Suprapubic skin (tissue), 4 donors: ENCODE measurements at regions not wholly inside any gene's neighbourhood (a gene's known extent, or its start where the extent isn't known, plus 50 kb on each side); places are given as distances from the start of the nearest gene placed in this dataset.

Experiments
- DNase-seq, 2 donors: peaks; one replicate each; pipeline ENCODE4 v3.0.0-alpha.2; 2019; ENCODE audit warnings: low spot score in 2 of 2
- H3K27ac ChIP-seq: fragments of 200-600 bp; sonication (generic); one replicate; pipeline ENCODE4 v1.5.1; 2019
- H3K27me3 ChIP-seq: fragments of 200-600 bp; sonication (generic); one replicate; pipeline ENCODE4 v1.5.1; 2019
- H3K36me3 ChIP-seq: fragments of 200-600 bp; sonication (generic); one replicate; pipeline ENCODE4 v1.5.1; 2019
- H3K4me1 ChIP-seq: fragments of 200-600 bp; sonication (generic); one replicate; pipeline ENCODE4 v1.5.1; 2019
- H3K4me3 ChIP-seq: fragments of 200-600 bp; sonication (generic); one replicate; pipeline ENCODE4 v1.5.1; 2019; ENCODE audit warnings: mild to moderate bottlenecking
- H3K9me3 ChIP-seq: fragments of 200-600 bp; sonication (generic); one replicate; pipeline ENCODE4 v1.5.1; 2019
- EP300 ChIP-seq: sonication (generic); formaldehyde crosslinking; IDR thresholded peaks from one replicate; pipeline ENCODE4 v1.6.1; 2017; ENCODE audit warnings: antibody characterized with exemption
- POLR2A ChIP-seq, 2 donors: fragments of 450-650 bp; IDR thresholded peaks; one replicate each; pipeline ENCODE4 v1.6.1; 2017; ENCODE audit warnings: antibody characterized with exemption in 2 of 2, mild to moderate bottlenecking in 2 of 2, moderate library complexity in 2 of 2
- POLR2AphosphoS5 ChIP-seq, 3 donors: sonication (generic); formaldehyde crosslinking; IDR thresholded peaks; one replicate each; pipeline ENCODE4 v1.6.1; 2017; ENCODE audit warnings: antibody characterized with exemption in 3 of 3
- WGBS: methylation state at CpG from one replicate; pipeline ENCODE4 v1.1.5; 2018; 5-methylcytosine and 5-hydroxymethylcytosine counted together
- TF ChIP-seq, protein P1 (sequence below), 2 donors: fragments of 200-600 bp in 1 of 2; fragments of 450-650 bp in 1 of 2; sonication (generic) in 1 of 2; IDR thresholded peaks; one replicate each; pipeline ENCODE4 v1.5.1; 2016 to 2019; ENCODE audit warnings: antibody characterized with exemption in 2 of 2, mild to moderate bottlenecking in 1 of 2, moderate library complexity in 1 of 2

DNA sequence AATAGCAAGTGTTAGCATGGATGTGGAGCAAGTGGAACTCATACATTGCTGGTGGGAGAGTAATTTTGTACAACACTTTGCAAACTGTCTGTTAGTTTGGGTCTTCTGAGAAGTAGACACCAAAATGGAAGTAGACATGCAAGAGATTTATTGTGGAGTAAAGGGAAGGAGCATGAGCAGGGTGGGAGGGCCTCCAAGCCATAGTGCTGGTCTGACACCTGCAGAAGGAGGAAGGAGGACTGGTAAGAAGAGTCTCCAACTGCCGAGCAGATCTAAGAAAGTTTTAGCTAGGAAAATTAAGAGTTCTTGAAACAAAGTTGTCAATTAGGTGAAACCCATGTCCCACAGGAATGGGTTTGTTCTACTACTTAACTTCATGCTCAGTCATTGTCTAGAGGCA is 64.0 kb upstream of the DDIT4L start:
- TF ChIP-seq, protein P1, sequence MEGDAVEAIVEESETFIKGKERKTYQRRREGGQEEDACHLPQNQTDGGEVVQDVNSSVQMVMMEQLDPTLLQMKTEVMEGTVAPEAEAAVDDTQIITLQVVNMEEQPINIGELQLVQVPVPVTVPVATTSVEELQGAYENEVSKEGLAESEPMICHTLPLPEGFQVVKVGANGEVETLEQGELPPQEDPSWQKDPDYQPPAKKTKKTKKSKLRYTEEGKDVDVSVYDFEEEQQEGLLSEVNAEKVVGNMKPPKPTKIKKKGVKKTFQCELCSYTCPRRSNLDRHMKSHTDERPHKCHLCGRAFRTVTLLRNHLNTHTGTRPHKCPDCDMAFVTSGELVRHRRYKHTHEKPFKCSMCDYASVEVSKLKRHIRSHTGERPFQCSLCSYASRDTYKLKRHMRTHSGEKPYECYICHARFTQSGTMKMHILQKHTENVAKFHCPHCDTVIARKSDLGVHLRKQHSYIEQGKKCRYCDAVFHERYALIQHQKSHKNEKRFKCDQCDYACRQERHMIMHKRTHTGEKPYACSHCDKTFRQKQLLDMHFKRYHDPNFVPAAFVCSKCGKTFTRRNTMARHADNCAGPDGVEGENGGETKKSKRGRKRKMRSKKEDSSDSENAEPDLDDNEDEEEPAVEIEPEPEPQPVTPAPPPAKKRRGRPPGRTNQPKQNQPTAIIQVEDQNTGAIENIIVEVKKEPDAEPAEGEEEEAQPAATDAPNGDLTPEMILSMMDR (IDR thresholded peaks at IDR 0.05): no peak
- TF ChIP-seq POLR2AphosphoS5 (IDR thresholded peaks at IDR 0.05) (no peak), EP300 (no peak)
- Histone ChIP-seq H3K4me3 (no peak overlapping the region), H3K27ac (no peak overlapping the region), H3K9me3 (no peaks in the 10 kb centered on the region), H3K36me3 (no peaks in the 10 kb centered on the region), H3K27me3 (no peaks in the 10 kb centered on the region), H3K4me1 (no peaks in the 10 kb centered on the region)
- WGBS: 83% methylated on average over 1 of the region's 1 CpG
- no peak for DNase-seq

DNA sequence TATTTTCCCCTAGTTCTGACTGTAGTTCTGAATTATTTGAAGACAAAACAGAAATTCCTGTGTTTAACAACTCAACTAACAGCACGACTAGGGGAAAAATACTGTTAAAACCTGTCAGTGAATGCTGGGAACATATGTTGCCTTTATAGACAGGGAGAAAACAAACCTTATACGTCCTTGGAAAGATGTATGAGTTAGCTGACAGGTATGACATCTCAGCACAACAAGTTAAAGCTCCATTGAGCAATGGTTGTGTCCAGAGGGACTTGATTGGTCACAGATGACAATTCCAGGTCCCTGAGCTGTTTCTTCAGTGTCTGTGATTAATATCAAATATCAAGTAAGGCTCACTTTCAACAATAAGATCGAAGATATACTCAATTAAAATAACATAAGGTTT is 58.2 kb upstream of the DDIT4L start:
- Histone ChIP-seq H3K4me3 (no peak overlapping the region), H3K27me3 (no peaks in the 10 kb centered on the region), H3K27ac (no peak overlapping the region), H3K9me3 (no peaks in the 10 kb centered on the region), H3K36me3 (no peaks in the 10 kb centered on the region), H3K4me1 (no peaks in the 10 kb centered on the region)
- no peak for TF ChIP-seq POLR2AphosphoS5 (IDR thresholded peaks at IDR 0.05)
- TF ChIP-seq POLR2A (IDR thresholded peaks at IDR 0.05): no peak
- DNase-seq: no peak
- WGBS: 66% methylated on average over 3 of the region's 3 CpGs

DNA sequence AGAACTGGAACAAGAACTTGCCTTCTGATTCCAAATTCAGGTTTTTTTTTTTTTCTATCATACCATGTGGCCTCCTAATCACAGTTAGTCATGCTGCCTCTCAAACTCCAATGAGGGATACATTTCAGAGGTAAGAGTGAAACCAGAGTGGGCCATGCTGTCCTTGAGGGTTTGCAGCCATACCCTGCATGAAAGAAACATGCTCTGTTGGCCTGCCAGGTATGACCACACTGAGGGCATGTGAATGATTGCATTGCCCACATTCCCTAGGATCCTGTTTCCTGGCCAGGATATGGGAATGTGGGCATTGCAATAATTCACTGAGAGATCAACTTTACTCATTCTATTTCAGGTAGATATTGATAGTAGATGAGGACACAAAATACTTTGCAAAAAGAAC is 56.4 kb upstream of the DDIT4L start:
- no peaks in the 10 kb centered on the region for H3K4me1 ChIP-seq
- no peaks in the 10 kb centered on the region for H3K36me3 ChIP-seq
- no peak overlapping the region for H3K27ac ChIP-seq
- no peak for DNase-seq
- no peaks in the 10 kb centered on the region for H3K27me3 ChIP-seq
- TF ChIP-seq POLR2AphosphoS5 (IDR thresholded peaks at IDR 0.05): no peak
- no peak for TF ChIP-seq POLR2A (IDR thresholded peaks at IDR 0.05)
- TF ChIP-seq, protein P1 (IDR thresholded peaks at IDR 0.05): no peak
- no peak for TF ChIP-seq EP300
- H3K4me3 ChIP-seq: no peak overlapping the region
- no peaks in the 10 kb centered on the region for H3K9me3 ChIP-seq

GRCh38 chr4:100244347-100244746 is 54.1 kb upstream of the DDIT4L start:
- Histone ChIP-seq H3K4me3 (no peak overlapping the region), H3K9me3 (no peaks in the 10 kb centered on the region), H3K36me3 (no peaks in the 10 kb centered on the region), H3K27me3 (no peaks in the 10 kb centered on the region), H3K27ac (no peak overlapping the region), H3K4me1 (no peaks in the 10 kb centered on the region)
- TF ChIP-seq POLR2AphosphoS5 (IDR thresholded peaks at IDR 0.05) (no peak), EP300 (no peak), POLR2A (IDR thresholded peaks at IDR 0.05) (no peak)
- TF ChIP-seq, protein P1 (IDR thresholded peaks at IDR 0.05): no peak
- DNase-seq: no peak
- WGBS: 91% methylated on average over 3 of the region's 3 CpGs
